ENCODE measurements at regions not wholly inside any gene's neighbourhood (a gene's known extent, or its start where the extent isn't known, plus 50 kb on each side); places are given as distances from the start of the nearest gene placed in this dataset.

DNA sequence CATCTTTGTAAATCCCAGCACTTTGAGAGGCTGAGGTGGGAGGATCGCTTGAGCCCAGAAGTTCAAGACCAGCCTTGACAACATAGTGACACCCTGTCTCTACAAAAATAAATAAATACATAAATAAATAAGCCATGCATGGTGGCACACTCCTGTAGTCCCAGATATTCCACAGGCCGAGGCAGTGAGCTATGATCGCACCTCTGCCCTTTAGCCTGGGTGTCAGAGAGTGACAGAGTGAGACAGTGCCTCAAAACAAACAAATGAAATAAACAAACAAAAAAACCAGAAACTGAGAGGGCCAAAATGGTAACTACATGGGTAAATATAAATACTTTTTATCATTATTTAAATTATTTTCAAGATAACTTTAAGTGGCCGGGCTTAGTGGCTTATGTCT is 445.4 kb downstream of the ZIC1 start:
- no peak for TF ChIP-seq NFIC (IDR thresholded peaks at IDR 0.05)
- TF ChIP-seq CREB1 (IDR thresholded peaks at IDR 0.05; ENCODE audit: low read depth): no peak
- TF ChIP-seq, protein P1, sequence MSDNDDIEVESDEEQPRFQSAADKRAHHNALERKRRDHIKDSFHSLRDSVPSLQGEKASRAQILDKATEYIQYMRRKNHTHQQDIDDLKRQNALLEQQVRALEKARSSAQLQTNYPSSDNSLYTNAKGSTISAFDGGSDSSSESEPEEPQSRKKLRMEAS (IDR thresholded peaks at IDR 0.05): no peak
- TF ChIP-seq TAF1 (IDR thresholded peaks at IDR 0.05; ENCODE audit: low read depth): no peak
- TF ChIP-seq YY1 (IDR thresholded peaks at IDR 0.05; ENCODE audit: low read depth): no peak
- TF ChIP-seq TEAD4 (IDR thresholded peaks at IDR 0.05): no peak
- TF ChIP-seq, protein P2, sequence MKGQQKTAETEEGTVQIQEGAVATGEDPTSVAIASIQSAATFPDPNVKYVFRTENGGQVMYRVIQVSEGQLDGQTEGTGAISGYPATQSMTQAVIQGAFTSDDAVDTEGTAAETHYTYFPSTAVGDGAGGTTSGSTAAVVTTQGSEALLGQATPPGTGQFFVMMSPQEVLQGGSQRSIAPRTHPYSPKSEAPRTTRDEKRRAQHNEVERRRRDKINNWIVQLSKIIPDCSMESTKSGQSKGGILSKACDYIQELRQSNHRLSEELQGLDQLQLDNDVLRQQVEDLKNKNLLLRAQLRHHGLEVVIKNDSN (IDR thresholded peaks at IDR 0.05): no peak
- no peak for TF ChIP-seq EGR1 (IDR thresholded peaks at IDR 0.05)
- no peak for TF ChIP-seq ZBTB7A (IDR thresholded peaks at IDR 0.05; ENCODE audit: low read depth)
- TF ChIP-seq CEBPB (IDR thresholded peaks at IDR 0.05): no peak

DNA sequence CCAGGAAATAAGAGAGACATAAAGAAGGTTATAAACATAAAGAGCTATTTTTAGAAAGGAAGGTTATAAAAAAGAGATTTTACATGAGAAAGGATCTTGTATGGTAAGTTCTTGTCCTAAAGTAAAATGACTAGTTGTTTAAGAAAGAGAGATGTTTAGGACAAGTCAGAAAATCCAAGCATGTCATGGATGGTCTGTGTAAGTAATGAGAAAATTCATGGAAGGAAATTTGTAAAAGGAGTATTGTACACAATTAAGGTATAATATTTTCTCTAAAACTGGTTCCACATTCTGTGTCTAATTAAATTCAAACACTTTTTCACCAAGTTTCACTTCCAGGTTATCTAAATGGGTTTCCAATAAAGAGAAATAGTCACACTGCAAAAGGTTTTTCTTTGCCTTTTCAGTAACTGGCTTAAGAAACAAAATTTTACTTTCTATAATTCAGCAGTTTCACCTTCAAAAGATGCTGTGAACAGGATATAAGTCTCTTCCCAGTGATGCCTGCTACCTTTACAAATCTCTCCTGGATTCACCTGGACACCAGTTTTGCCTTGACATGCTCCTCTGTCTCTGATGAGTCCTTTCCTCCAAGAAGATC is 455.7 kb downstream of the ZIC1 start:
- TF ChIP-seq ZBTB7A (IDR thresholded peaks at IDR 0.05; ENCODE audit: low read depth) (no peak), RAD21 (IDR thresholded peaks at IDR 0.05; ENCODE audit: low read depth) (no peak), TCF12 (IDR thresholded peaks at IDR 0.05; ENCODE audit: low read depth) (no peak), CEBPB (IDR thresholded peaks at IDR 0.05) (no peak), EGR1 (IDR thresholded peaks at IDR 0.05) (no peak), TEAD4 (IDR thresholded peaks at IDR 0.05) (no peak), EP300 (IDR thresholded peaks at IDR 0.05; ENCODE audit: borderline replicate concordance) (no peak), NFIC (IDR thresholded peaks at IDR 0.05) (no peak), TAF1 (IDR thresholded peaks at IDR 0.05; ENCODE audit: low read depth) (no peak), YY1 (IDR thresholded peaks at IDR 0.05; ENCODE audit: low read depth) (no peak), FOXM1 (IDR thresholded peaks at IDR 0.05; ENCODE audit: borderline replicate concordance, low read depth) (no peak)
- TF ChIP-seq, protein P1 (IDR thresholded peaks at IDR 0.05): no peak
- TF ChIP-seq, protein P3, sequence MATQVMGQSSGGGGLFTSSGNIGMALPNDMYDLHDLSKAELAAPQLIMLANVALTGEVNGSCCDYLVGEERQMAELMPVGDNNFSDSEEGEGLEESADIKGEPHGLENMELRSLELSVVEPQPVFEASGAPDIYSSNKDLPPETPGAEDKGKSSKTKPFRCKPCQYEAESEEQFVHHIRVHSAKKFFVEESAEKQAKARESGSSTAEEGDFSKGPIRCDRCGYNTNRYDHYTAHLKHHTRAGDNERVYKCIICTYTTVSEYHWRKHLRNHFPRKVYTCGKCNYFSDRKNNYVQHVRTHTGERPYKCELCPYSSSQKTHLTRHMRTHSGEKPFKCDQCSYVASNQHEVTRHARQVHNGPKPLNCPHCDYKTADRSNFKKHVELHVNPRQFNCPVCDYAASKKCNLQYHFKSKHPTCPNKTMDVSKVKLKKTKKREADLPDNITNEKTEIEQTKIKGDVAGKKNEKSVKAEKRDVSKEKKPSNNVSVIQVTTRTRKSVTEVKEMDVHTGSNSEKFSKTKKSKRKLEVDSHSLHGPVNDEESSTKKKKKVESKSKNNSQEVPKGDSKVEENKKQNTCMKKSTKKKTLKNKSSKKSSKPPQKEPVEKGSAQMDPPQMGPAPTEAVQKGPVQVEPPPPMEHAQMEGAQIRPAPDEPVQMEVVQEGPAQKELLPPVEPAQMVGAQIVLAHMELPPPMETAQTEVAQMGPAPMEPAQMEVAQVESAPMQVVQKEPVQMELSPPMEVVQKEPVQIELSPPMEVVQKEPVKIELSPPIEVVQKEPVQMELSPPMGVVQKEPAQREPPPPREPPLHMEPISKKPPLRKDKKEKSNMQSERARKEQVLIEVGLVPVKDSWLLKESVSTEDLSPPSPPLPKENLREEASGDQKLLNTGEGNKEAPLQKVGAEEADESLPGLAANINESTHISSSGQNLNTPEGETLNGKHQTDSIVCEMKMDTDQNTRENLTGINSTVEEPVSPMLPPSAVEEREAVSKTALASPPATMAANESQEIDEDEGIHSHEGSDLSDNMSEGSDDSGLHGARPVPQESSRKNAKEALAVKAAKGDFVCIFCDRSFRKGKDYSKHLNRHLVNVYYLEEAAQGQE (IDR thresholded peaks at IDR 0.05; ENCODE audit: low read depth): no peak

DNA sequence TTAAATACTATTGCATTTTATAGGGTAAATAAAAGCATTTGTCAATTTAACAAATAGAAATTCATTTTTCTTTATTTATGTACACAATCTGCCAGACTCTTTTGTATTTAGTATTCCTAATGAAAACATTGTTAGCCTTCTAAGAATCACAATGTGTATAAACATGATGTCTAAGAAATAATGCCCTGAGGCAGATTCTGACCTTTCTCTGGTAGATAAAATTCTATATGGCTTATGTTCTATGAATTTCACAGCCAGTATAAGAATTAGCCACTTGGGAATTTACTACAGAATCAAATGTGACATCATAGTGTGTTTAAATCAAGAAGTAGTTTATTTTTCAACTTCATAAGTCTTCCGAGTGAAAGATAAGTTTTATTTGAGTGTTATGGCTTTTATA is 457.4 kb downstream of the ZIC1 start:
- TF ChIP-seq YY1 (IDR thresholded peaks at IDR 0.05; ENCODE audit: low read depth) (no peak), CREB1 (IDR thresholded peaks at IDR 0.05; ENCODE audit: low read depth) (no peak), NFIC (IDR thresholded peaks at IDR 0.05) (no peak), TAF1 (IDR thresholded peaks at IDR 0.05; ENCODE audit: low read depth) (no peak), EP300 (IDR thresholded peaks at IDR 0.05; ENCODE audit: borderline replicate concordance) (no peak), ZBTB7A (IDR thresholded peaks at IDR 0.05; ENCODE audit: low read depth) (no peak), EGR1 (IDR thresholded peaks at IDR 0.05) (no peak), RAD21 (IDR thresholded peaks at IDR 0.05; ENCODE audit: low read depth) (no peak), TCF12 (IDR thresholded peaks at IDR 0.05; ENCODE audit: low read depth) (no peak), CEBPB (IDR thresholded peaks at IDR 0.05) (no peak), TEAD4 (IDR thresholded peaks at IDR 0.05) (no peak), FOXM1 (IDR thresholded peaks at IDR 0.05; ENCODE audit: borderline replicate concordance, low read depth) (no peak)
- TF ChIP-seq, protein P2 (IDR thresholded peaks at IDR 0.05): no peak
- TF ChIP-seq, protein P1 (IDR thresholded peaks at IDR 0.05): no peak

DNA sequence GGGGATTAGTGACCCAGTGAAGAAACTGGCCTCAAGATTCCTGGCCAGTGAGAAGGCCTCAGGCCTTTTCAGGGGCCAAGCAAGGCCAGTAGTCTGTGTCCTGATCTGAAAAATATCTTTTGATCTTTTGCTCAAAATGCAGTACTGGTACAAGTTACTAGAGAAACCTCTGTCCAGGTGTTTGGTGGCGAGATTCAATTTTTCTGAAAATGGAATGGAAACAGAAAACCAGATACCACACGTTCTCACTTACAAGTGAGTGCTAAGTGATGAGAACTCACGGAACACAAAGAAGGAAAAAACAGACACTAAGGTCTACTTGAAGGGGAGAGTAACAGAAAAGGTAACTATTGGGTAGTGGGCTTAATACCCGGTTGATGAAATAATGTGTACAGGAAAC is 463.4 kb downstream of the ZIC1 start:
- TF ChIP-seq, protein P3 (IDR thresholded peaks at IDR 0.05; ENCODE audit: low read depth): no peak

DNA sequence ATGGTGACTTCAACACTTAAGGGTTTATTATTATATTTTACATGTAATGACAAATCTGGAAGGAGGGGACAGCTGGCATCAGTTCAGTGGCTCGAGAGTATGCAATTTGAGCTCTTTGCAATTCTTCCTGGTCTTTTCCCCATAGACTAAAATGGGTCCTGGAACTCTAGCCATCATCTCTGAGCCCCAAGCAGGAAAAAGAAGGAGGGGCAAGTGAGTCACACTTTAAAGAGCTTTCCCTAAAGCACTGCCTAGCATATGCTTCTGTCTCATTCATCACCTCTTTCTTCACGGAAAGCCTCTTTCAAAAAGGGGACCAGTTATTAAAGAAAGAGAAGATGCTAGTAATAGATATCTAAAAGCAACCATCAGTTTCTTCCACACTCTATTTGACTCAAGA is 466.3 kb downstream of the ZIC1 start:
- TF ChIP-seq, protein P2 (IDR thresholded peaks at IDR 0.05): no peak
- TF ChIP-seq EP300 (IDR thresholded peaks at IDR 0.05; ENCODE audit: borderline replicate concordance) (no peak), TEAD4 (IDR thresholded peaks at IDR 0.05) (no peak), EGR1 (IDR thresholded peaks at IDR 0.05) (no peak), TCF12 (IDR thresholded peaks at IDR 0.05; ENCODE audit: low read depth) (no peak), CREB1 (IDR thresholded peaks at IDR 0.05; ENCODE audit: low read depth) (no peak), RAD21 (IDR thresholded peaks at IDR 0.05; ENCODE audit: low read depth) (no peak)
